CD14-positive monocyte (primary cell): ENCODE measurements at regions not wholly inside any gene's neighbourhood (a gene's known extent, or its start where the extent isn't known, plus 50 kb on each side); places are given as distances from the start of the nearest gene placed in this dataset.

Experiments used
- DNase-seq, 3 donors: peaks; one replicate each; pipeline ENCODE4 v3.0.0-alpha.2; 2011 to 2022
- H2AFZ ChIP-seq: 2 replicates; pipeline ENCODE4 v1.6.0; 2012; ENCODE audit warnings: mild to moderate bottlenecking, low read depth, low read length, inconsistent platforms; ENCODE audit not compliant: insufficient read depth, poor library complexity, severe bottlenecking
- H3K27ac ChIP-seq, 2 donors: 1 replicate in 1 of 2; 2 replicates in 1 of 2; pipeline ENCODE4 v1.5.1; 2012 to 2013; ENCODE audit warnings: low read length in 2 of 2, control low read depth in 1 of 2, inconsistent platforms in 1 of 2, low read depth in 1 of 2, mild to moderate bottlenecking in 1 of 2
- H3K27me3 ChIP-seq, 2 donors: one replicate each; pipeline versions ENCODE4 v1.6.0 to v1.6.1; 2011 to 2013; ENCODE audit warnings: low read length in 2 of 2; ENCODE audit not compliant: control insufficient read depth in 2 of 2, insufficient read depth in 2 of 2
- H3K36me3 ChIP-seq, 2 donors: replicated peaks in 1 of 2; 1 replicate in 1 of 2; 2 replicates in 1 of 2; pipeline versions ENCODE4 v1.5.1 to v1.6.1; 2012 to 2013; ENCODE audit warnings: low read length in 2 of 2, control low read depth in 1 of 2, inconsistent platforms in 1 of 2, mild to moderate bottlenecking in 1 of 2; ENCODE audit not compliant: insufficient read depth in 2 of 2, control insufficient read depth in 1 of 2
- H3K4me1 ChIP-seq, 2 donors: 1 replicate in 1 of 2; 2 replicates in 1 of 2; pipeline versions ENCODE4 v1.5.1 to v1.6.1; 2012 to 2013; ENCODE audit warnings: low read length in 2 of 2, control low read depth in 1 of 2, inconsistent platforms in 1 of 2, mild to moderate bottlenecking in 1 of 2, moderate library complexity in 1 of 2; ENCODE audit not compliant: insufficient read depth in 2 of 2, control insufficient read depth in 1 of 2
- H3K4me2 ChIP-seq: replicated peaks from 2 replicates; pipeline ENCODE3; 2012; ENCODE audit warnings: low read length, moderate library complexity, mild to moderate bottlenecking; ENCODE audit not compliant: poor library complexity, severe bottlenecking; ENCODE audit errors: extremely low read depth
- H3K4me3 ChIP-seq, 3 experiments: fragments of 200-600 bp in 1 of 3; sonication (generic) in 1 of 3; replicated peaks in 1 of 3; 1 replicate in 2 of 3; 2 replicates in 1 of 3; pipeline ENCODE4 v1.5.1; 2011 to 2013; ENCODE audit warnings: low read length in 3 of 3, mild to moderate bottlenecking in 3 of 3, control low read depth in 2 of 3, low read depth in 2 of 3, inconsistent platforms in 1 of 3, moderate library complexity in 1 of 3
- H3K79me2 ChIP-seq: 2 replicates; pipeline ENCODE4 v1.6.0; 2012; ENCODE audit warnings: mild to moderate bottlenecking, control low read depth, inconsistent platforms, low read length, moderate library complexity; ENCODE audit not compliant: insufficient read depth
- H3K9ac ChIP-seq: 2 replicates; pipeline ENCODE4 v1.6.0; 2017; ENCODE audit warnings: low read length, mild to moderate bottlenecking; ENCODE audit not compliant: insufficient read depth, poor library complexity, severe bottlenecking
- H3K9me3 ChIP-seq, 2 donors: replicated peaks in 1 of 2; 1 replicate in 1 of 2; 2 replicates in 1 of 2; pipeline versions ENCODE4 v1.5.1 to v1.6.1; 2012 to 2013; ENCODE audit warnings: low read length in 2 of 2, control low read depth in 1 of 2; ENCODE audit not compliant: control insufficient read depth in 1 of 2, insufficient read depth in 1 of 2
- H4K20me1 ChIP-seq: 2 replicates; pipeline ENCODE4 v1.6.0; 2012; ENCODE audit warnings: mild to moderate bottlenecking, low read length, control low read depth, moderate library complexity; ENCODE audit not compliant: insufficient read depth
- H3K27ac Mint-ChIP-seq, 7 donors: one replicate each; pipeline ENCODE4 v1.8.0; 2020; ENCODE audit warnings: mild to moderate bottlenecking in 7 of 7, mixed read lengths in 7 of 7, moderate library complexity in 6 of 7, inconsistent platforms in 2 of 7
- H3K27me3 Mint-ChIP-seq, 3 donors: one replicate each; pipeline ENCODE4 v1.8.0; 2021 to 2022; ENCODE audit warnings: low read depth in 3 of 3, mild to moderate bottlenecking in 3 of 3, mixed read lengths in 3 of 3, moderate library complexity in 3 of 3, inconsistent platforms in 1 of 3
- H3K36me3 Mint-ChIP-seq, 2 donors: one replicate each; pipeline ENCODE4 v1.8.0; 2020; ENCODE audit warnings: mixed read lengths in 2 of 2, inconsistent platforms in 1 of 2, mild to moderate bottlenecking in 1 of 2
- H3K4me1 Mint-ChIP-seq: one replicate; pipeline ENCODE4 v1.8.0; 2020; ENCODE audit warnings: mild to moderate bottlenecking, mixed read lengths
- H3K4me3 Mint-ChIP-seq, 2 donors: one replicate each; pipeline ENCODE4 v1.8.0; 2020; ENCODE audit warnings: mild to moderate bottlenecking in 2 of 2, mixed read lengths in 2 of 2, moderate library complexity in 1 of 2
- H3K9me3 Mint-ChIP-seq, 7 donors: one replicate each; pipeline ENCODE4 v1.8.0; 2020 to 2022; ENCODE audit warnings: mixed read lengths in 7 of 7, mild to moderate bottlenecking in 6 of 7, moderate library complexity in 6 of 7, inconsistent platforms in 2 of 7
- WGBS: methylation state at CpG from one replicate; pipeline ENCODE4 v1.1.5; 2013; ENCODE audit warnings: missing lambda C conversion rate; ENCODE audit not compliant: insufficient coverage; 5-methylcytosine and 5-hydroxymethylcytosine counted together
- intact Hi-C, 2 donors: fragments of 100-400 bp; cut with micrococcal nuclease; formaldehyde crosslinking; loops; one replicate each; pipeline versions ENCODE4 v1.15.0 to v1.15.1; 2023
- TF ChIP-seq, protein P1 (sequence below): fragments of 200-600 bp; IDR thresholded peaks from one replicate; pipeline ENCODE4 v1.8.0; 2022; ENCODE audit warnings: antibody characterized with exemption, mild to moderate bottlenecking

DNA sequence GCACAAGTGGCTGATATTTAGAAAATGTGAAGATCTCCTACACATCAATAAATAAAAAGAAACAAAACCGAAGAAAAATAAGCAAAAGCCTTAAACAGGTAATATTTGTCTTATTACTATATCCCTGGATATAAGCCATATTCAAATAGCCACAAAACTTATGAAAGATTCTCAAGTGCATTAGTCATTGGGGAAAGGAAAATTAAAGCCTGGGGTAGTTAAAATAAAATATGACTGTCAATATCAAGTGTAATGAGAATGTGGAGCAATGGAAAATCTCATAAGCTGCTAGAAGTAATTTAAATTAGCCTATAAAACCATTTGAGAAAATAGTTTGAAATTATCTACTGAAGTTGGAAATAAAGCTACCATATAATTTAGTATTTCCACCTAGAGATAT lies 399.9 kb downstream of the GASK1B start:
- Mint-ChIP-seq H3K36me3 (no peaks in the 10 kb centered on the region), H3K4me3 (no peak overlapping the region), H3K4me1 (no peaks in the 10 kb centered on the region), H3K27me3 (peaks cover 0 to 2% (median 0%) of the 10 kb centered on the region in 3 donors), H3K9me3 (no peaks in the 10 kb centered on the region), H3K27ac (no peak overlapping the region)
- intact Hi-C loops: no loop called here
- Histone ChIP-seq H3K9me3 (no peaks in the 10 kb centered on the region), H4K20me1 (no peaks in the 10 kb centered on the region), H3K27me3 (no peaks in the 10 kb centered on the region), H3K4me3 (no peak overlapping the region), H3K27ac (no peak overlapping the region), H3K4me2 (no peak overlapping the region), H3K79me2 (no peaks in the 10 kb centered on the region), H3K36me3 (no peaks in the 10 kb centered on the region), H2AFZ (no peak overlapping the region), H3K4me1 (no peaks in the 10 kb centered on the region), H3K9ac (no peak overlapping the region)
- TF ChIP-seq, protein P1, sequence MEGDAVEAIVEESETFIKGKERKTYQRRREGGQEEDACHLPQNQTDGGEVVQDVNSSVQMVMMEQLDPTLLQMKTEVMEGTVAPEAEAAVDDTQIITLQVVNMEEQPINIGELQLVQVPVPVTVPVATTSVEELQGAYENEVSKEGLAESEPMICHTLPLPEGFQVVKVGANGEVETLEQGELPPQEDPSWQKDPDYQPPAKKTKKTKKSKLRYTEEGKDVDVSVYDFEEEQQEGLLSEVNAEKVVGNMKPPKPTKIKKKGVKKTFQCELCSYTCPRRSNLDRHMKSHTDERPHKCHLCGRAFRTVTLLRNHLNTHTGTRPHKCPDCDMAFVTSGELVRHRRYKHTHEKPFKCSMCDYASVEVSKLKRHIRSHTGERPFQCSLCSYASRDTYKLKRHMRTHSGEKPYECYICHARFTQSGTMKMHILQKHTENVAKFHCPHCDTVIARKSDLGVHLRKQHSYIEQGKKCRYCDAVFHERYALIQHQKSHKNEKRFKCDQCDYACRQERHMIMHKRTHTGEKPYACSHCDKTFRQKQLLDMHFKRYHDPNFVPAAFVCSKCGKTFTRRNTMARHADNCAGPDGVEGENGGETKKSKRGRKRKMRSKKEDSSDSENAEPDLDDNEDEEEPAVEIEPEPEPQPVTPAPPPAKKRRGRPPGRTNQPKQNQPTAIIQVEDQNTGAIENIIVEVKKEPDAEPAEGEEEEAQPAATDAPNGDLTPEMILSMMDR: no peak
- WGBS: no CpG with 5 or more reads among the region's 1 CpG
- no peak for DNase-seq

DNA sequence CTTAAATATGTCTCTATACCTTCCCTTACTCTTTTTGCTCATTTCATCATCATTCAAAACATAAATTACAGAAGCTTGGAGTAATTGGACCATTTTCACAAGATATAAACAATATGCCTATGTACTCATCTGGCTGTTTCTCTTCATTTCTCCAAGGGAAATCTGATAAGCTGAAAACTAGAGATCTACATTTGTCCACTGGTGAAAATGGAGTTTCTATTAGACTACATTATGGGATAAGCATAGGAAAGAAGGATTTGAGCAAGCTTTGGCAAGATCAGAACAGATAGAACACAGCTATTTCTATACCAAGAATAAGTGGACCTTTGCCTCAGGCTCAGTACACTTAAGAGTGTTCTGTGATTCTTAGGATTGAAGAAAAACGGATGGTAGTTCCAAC lies 404.4 kb downstream of the GASK1B start:
- H3K4me2 ChIP-seq: no peak overlapping the region
- no peaks in the 10 kb centered on the region for H4K20me1 ChIP-seq
- Mint-ChIP-seq H3K36me3 (no peaks in the 10 kb centered on the region), H3K4me3 (no peak overlapping the region), H3K9me3 (peaks cover 0 to 4% (median 0%) of the 10 kb centered on the region in 7 donors), H3K27ac (no peak overlapping the region), H3K4me1 (no peaks in the 10 kb centered on the region), H3K27me3 (peaks cover 0 to 2% (median 2%) of the 10 kb centered on the region in 3 donors)
- H3K79me2 ChIP-seq: no peaks in the 10 kb centered on the region
- intact Hi-C loops: no loop called here
- H3K27me3 ChIP-seq: no peaks in the 10 kb centered on the region
- H3K36me3 ChIP-seq: no peaks in the 10 kb centered on the region
- TF ChIP-seq, protein P1: no peak
- no peaks in the 10 kb centered on the region for H3K4me1 ChIP-seq
- H3K4me3 ChIP-seq: no peak overlapping the region
- WGBS: no CpG with 5 or more reads among the region's 1 CpG
- H3K9me3 ChIP-seq: no peaks in the 10 kb centered on the region
- no peak overlapping the region for H2AFZ ChIP-seq
- H3K27ac ChIP-seq: no peak overlapping the region
- DNase-seq: no peak
- no peak overlapping the region for H3K9ac ChIP-seq
